Right hindlimb (tissue), 1 donor: ENCODE measurements at regions not wholly inside any gene's neighbourhood (a gene's known extent, or its start where the extent isn't known, plus 50 kb on each side); places are given as distances from the start of the nearest gene placed in this dataset.

ENCODE experiments used
- DNase-seq: peaks from one replicate; pipeline ENCODE4 v3.0.0-alpha.2; 2018

GRCh38 chr1:228979325-228979699 lies 244.0 kb downstream of the RHOU start:
- no peak for DNase-seq

GRCh38 chr1:228979774-228980173 lies 244.5 kb downstream of the RHOU start:
- DNase-seq, result no peak

GRCh38 chr1:228980232-228980937 lies 245.1 kb downstream of the RHOU start:
- no peak for DNase-seq

GRCh38 chr1:228982637-228983036 lies 247.4 kb downstream of the RHOU start:
- no peak for DNase-seq

GRCh38 chr1:228983231-228983660 lies 248.0 kb downstream of the RHOU start:
- no peak for DNase-seq

GRCh38 chr1:228983661-228984060 lies 248.4 kb downstream of the RHOU start:
- DNase-seq, result no peak

DNA sequence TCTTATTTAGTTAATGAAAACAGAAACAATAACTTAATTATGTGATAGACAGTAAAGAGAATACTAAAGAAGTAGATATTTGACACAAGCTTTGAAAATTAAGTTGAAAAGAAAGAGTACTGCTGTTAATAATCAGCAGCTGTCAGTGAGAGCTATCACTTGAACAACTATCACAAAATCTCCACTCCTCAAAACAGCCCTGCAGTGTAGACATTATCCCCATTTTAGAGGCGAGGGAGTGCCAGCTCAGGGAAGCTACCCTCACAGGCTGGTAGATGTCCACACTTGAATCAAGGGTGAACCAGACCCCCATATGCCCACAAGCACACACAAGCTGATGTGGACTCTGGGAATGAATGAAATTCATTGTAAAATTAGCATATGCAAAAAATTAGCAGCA lies 248.8 kb downstream of the RHOU start:
- no peak for DNase-seq

- DNase-seq, result no peak
Observed at GRCh38 chr1:228984646-228985631, 249.7 kb downstream of the RHOU start.

DNA sequence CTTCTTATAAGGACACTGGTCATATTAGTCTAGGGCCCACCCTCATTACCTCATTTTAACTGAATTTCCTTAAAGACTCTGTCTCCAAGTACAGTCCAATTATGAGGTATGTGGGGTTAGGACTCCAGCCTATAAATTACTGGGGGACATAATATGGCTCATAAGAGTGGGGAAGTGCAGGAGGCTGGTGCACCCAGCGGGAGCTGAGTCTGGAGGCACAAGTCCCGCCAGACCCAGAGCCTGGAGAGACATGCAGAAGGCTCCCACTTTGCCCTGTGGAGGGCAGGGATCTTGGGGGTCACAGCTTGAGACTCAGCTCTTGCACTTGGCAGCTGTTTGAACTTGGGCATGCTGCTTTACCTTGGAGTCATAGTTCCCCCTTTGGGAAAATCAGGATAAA lies 250.4 kb downstream of the RHOU start:
- no peak for DNase-seq

- DNase-seq, result peak; percentile 70
Observed at GRCh38 chr1:228986093-228986904, 251.0 kb downstream of the RHOU start.

DNA sequence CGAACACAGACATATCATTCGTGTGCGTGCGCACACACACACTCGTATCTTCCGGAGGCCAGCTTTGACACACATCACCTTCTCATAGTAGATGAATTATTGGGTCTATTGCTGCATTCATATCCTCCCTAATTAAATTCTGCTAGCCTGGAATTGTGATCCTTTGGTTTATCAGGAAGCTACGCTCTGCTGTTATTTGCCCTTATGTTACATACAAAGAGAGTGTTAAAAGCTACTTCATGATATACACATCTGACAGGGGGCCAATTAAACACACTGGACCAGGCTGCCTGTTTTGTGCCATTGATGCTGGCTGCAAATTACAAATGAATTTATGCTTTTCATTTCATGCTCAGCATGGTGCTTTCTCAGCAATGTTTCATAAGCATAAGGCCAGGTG lies 252.0 kb downstream of the RHOU start:
- DNase-seq, result no peak

DNA sequence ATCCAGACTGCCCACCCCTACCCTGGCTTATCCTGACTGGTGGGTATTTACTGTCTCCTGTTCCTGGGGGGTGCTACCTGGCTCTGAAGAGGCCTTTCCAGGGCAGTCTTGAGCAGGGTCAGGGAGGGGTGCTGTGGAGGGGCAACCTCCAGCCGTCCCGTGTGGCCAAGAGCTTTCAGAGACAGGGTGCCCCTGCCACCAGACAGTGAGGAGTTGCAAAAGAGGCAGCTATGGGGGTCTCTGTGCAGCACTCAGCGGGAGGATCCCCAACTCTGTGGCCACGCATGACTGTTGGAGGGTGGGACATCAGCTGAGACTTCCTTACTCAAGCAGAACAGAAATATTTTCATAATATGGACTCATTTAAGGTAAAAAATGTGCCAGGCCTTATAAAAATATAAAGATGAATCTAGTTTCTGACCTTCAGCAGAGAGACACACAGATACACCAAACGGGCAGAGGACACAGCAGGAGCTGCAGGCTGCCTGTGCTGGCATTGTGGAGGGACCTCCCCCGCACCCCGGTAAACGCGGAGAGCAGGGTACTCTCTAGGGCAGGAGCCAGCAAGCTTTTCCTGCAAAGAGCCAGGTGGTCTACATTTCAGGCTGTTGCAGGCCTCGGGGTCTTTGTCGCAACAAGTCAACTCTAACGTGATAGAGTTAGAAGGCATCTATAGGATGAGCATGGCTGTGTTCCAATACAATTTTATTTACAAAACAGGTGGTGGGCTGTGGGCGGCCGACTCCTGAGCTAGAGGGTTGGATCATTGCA lies 252.6 kb downstream of the RHOU start:
- DNase-seq, result no peak

DNA sequence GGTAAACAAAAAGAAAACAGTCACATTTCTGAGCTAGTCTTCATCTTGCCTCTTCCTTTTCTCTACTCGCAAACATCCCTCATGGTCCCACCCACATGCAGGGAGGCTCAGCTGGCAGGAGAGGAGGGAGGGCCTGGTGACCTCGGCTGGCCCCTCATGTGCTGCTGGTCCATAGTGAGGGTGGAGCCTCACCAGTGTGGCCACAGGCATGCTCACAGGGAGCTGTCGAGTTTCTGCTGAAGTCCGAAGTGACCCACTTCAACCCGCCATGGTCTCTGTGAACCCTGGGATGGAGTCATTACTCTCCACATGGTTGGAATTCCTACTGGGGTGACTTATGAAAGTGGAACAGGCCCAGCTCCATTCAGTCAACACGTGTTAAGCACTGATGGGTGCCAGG lies 253.4 kb downstream of the RHOU start:
- DNase-seq, result no peak

GRCh38 chr1:228989176-228989575 lies 253.9 kb downstream of the RHOU start:
- no peak for DNase-seq

GRCh38 chr1:228989676-228989991 lies 254.4 kb downstream of the RHOU start:
- no peak for DNase-seq

- DNase-seq, result peak; percentile 70
Observed at GRCh38 chr1:228989992-228990827, 254.9 kb downstream of the RHOU start.

DNA sequence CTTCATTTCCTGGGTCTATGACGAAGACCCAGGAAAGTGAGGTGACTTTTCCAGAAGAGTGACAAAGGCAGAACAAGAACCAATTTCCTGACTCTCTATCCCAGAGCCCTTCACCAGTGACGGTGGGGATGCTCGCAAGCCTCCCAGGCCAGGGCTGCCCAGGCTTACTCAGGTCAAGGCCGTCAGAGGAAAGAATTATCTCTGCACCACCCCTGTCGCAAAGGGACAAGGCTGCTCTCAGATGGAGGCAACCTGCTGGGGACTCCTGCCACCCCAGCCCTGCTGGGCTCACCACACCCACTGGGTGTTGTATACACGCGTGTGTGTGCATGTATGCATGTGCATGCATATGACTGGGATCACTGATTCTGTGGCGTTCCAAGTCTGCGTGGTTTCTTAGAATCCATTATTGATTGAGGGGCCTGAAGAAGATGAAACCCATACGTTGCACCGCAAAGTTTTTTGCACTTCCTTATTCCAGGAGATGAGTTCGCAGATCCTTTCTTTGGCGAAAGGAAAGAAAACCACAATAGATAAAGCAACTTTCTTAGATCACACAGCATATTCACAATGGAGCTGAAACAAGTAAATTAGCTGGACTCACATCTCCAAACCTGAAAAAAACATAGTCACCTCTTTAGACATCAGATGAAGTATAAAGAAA lies 255.8 kb downstream of the RHOU start:
- DNase-seq, result no peak

GRCh38 chr1:228992044-228992443 lies 256.8 kb downstream of the RHOU start:
- DNase-seq, result no peak

- no peak for DNase-seq
Observed at GRCh38 chr1:228992907-228993535, 257.7 kb downstream of the RHOU start.
